Left lung (tissue), 4 donors: ENCODE measurements at regions not wholly inside any gene's neighbourhood (a gene's known extent, or its start where the extent isn't known, plus 50 kb on each side); places are given as distances from the start of the nearest gene placed in this dataset.

Experiments
- ATAC-seq: fragments of 200-7000 bp; cut with Tn5 transposase; one replicate; pipeline ENCODE4 v1.9.1; 2020; ENCODE audit warnings: moderate library complexity
- DNase-seq, 4 donors: peaks; one replicate each; pipeline ENCODE4 v3.0.0-alpha.2; 2013 to 2020
- H3K27ac ChIP-seq, 2 donors: fragments of 200-600 bp; sonication (generic) in 1 of 2; one replicate each; pipeline versions ENCODE4 v1.5.0 to v1.8.0; 2020 to 2021
- H3K27me3 ChIP-seq, 2 donors: fragments of 200-600 bp; sonication (generic) in 1 of 2; one replicate each; pipeline versions ENCODE4 v1.5.0 to v1.8.0; 2020 to 2021
- H3K36me3 ChIP-seq, 2 donors: fragments of 200-600 bp; sonication (generic) in 1 of 2; one replicate each; pipeline versions ENCODE4 v1.5.0 to v1.8.0; 2020 to 2021
- H3K4me1 ChIP-seq, 2 donors: fragments of 200-600 bp; one replicate each; pipeline ENCODE4 v1.8.0; 2021
- H3K4me3 ChIP-seq, 2 donors: fragments of 200-600 bp; sonication (generic) in 1 of 2; one replicate each; pipeline versions ENCODE4 v1.5.0 to v1.8.0; 2020 to 2021; ENCODE audit warnings: mild to moderate bottlenecking in 1 of 2
- H3K9me3 ChIP-seq, 2 donors: fragments of 200-600 bp; sonication (generic) in 1 of 2; one replicate each; pipeline versions ENCODE4 v1.5.0 to v1.8.0; 2020 to 2021
- intact Hi-C, 2 donors: fragments of 100-400 bp; cut with DNase I; formaldehyde crosslinking; loops; one replicate each; pipeline versions ENCODE4 v1.11.2 to v1.14.2; 2022
- TF ChIP-seq, protein P1 (sequence below), 2 donors: fragments of 200-600 bp; sonication (generic) in 1 of 2; IDR thresholded peaks; one replicate each; pipeline versions ENCODE4 v1.5.0 to v1.8.0; 2021; ENCODE audit warnings: antibody characterized with exemption in 2 of 2
- donor health status: DM: no; HTN: yes; CAD: no.
- donor health status: DM: no; HTN: no; CAD: no.

DNA sequence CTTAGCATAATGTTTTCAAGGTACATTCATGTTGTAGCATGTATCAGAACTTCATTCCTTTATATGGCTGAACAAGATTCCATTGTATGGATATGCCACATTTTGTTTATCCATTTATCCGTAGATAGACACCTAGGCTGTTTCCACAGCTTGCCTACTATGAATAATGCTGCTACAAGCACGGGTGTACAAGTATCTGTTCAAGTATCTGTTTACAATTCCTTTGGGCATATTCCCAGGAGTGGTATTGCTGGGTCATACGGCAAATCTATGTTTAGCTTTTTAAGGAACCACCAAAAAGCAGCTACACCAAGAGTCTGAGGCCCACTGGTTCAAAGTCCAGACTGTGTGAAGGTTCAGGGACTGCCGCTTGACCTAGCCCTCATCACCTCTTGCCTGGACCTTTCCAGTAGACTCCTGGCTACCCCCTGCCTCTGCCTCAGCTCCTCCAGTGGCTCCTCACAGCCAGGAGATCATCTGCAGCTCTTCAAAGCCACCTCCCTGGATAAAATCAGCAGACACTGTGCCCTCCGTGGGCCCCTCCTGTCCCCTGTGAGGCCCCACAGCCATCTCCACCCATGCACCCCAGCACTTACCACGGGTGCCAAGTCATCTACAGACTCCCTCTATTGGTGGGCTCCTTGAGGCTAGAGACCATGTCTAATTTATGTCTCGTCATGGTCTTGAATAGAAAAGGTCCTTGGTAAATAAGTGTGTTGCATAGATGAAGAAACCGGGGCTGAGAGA is 160.3 kb downstream of the MN1 start:
- no peak for ATAC-seq
- TF ChIP-seq, protein P1, sequence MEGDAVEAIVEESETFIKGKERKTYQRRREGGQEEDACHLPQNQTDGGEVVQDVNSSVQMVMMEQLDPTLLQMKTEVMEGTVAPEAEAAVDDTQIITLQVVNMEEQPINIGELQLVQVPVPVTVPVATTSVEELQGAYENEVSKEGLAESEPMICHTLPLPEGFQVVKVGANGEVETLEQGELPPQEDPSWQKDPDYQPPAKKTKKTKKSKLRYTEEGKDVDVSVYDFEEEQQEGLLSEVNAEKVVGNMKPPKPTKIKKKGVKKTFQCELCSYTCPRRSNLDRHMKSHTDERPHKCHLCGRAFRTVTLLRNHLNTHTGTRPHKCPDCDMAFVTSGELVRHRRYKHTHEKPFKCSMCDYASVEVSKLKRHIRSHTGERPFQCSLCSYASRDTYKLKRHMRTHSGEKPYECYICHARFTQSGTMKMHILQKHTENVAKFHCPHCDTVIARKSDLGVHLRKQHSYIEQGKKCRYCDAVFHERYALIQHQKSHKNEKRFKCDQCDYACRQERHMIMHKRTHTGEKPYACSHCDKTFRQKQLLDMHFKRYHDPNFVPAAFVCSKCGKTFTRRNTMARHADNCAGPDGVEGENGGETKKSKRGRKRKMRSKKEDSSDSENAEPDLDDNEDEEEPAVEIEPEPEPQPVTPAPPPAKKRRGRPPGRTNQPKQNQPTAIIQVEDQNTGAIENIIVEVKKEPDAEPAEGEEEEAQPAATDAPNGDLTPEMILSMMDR (IDR thresholded peaks at IDR 0.05): no peak
- Histone ChIP-seq H3K27ac (no peak overlapping the region), H3K27me3 (peaks cover 0 to 8% of the 10 kb centered on the region in 2 donors), H3K9me3 (no peaks in the 10 kb centered on the region), H3K4me1 (no peaks in the 10 kb centered on the region), H3K36me3 (no peaks in the 10 kb centered on the region), H3K4me3 (no peak overlapping the region)
- DNase-seq: no peak
- intact Hi-C loops: no loop called here

DNA sequence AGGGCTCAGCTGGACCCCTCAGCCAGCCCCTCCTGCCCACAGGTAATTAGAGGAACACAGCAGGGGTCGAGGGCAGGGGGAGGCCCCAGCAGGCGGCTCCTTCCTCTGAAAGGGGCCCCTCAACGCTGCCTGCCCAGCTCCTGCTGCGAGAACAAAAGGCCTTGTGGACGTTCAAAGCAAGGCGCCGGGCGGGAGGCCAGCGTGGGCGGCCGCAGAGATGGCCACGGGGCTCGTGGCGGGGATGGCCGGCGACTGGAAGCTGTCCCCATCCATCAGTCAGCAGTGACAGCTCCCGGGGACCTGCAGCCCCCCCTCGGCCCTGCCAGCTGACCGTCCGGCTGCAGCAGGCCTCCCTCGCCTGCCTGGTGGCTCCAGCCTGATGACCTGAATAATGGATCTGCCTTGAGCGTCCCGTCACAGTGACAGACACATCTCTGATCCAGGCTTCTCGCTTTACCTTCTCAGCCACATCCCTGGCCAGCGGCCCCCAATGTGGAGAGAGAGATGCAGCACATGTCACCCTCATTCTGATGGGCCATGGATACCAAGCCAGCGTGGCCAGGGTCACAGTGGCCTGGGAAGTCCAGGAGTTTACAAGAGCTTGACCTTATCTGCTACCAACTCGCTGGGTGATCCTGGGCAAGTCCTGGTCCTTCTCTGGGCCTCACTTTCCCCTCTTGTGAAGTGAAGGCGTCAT is 159.3 kb downstream of the MN1 start:
- intact Hi-C loops: no loop called here
- TF ChIP-seq, protein P1 (IDR thresholded peaks at IDR 0.05): no peak
- no peaks in the 10 kb centered on the region for H3K36me3 ChIP-seq
- no peaks in the 10 kb centered on the region for H3K9me3 ChIP-seq
- no peak overlapping the region for H3K27ac ChIP-seq
- no peak overlapping the region for H3K4me3 ChIP-seq
- H3K4me1 ChIP-seq: no peaks in the 10 kb centered on the region
- DNase-seq (no peak), ATAC-seq (no peak)
- H3K27me3 ChIP-seq: peaks cover 0 to 8% of the 10 kb centered on the region in 2 donors

DNA sequence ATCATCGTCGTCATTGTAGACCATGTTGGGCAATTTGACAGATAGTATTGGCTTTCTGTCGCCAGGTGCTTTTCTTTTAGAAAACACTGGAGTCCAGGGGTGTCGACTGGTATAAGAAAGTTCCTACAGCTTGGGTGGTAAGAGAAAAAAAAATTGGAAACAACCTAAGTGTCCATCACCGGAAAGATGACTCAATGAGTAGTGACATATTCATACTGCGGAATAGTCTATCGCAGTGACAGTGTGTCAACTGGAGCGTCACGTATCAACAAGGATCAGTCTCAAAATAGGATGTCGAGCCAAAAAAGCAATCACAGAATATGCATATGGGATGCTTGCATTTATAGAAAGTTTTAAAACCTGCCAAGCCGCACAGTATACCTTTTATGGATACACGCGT is 157.6 kb downstream of the MN1 start:
- no peak for ATAC-seq
- intact Hi-C loops: no loop called here
- no peaks in the 10 kb centered on the region for H3K4me1 ChIP-seq
- no peak overlapping the region for H3K4me3 ChIP-seq
- H3K27me3 ChIP-seq: peaks cover 0 to 8% of the 10 kb centered on the region in 2 donors
- TF ChIP-seq, protein P1 (IDR thresholded peaks at IDR 0.05): no peak
- no peak for DNase-seq
- no peak overlapping the region for H3K27ac ChIP-seq
- H3K9me3 ChIP-seq: no peaks in the 10 kb centered on the region
- H3K36me3 ChIP-seq: no peaks in the 10 kb centered on the region

DNA sequence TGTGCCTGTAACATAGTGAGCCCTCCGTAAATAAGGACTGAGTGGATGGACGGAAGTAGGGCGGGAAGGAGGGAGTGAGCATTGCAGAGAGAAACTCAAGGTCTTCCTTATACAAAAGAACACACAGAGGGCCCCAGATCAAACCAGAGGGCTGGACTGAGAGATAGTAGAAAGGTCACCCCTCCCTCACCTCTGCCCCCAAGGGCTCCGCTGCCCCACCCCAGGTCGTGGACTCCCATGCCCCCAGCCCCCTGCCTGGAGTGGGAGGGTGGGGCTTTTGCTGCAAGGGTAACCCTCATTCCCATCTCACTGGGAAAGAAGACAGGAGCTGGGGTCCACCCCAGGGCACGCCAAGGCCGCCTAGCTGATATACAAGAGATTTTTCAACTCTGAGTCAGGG is 157.0 kb downstream of the MN1 start:
- Histone ChIP-seq H3K27me3 (peaks cover 0 to 8% of the 10 kb centered on the region in 2 donors), H3K4me3 (no peak overlapping the region), H3K4me1 (no peaks in the 10 kb centered on the region), H3K27ac (no peak overlapping the region), H3K36me3 (no peaks in the 10 kb centered on the region), H3K9me3 (no peaks in the 10 kb centered on the region)
- intact Hi-C loops: no loop called here
- ATAC-seq: no peak
- TF ChIP-seq, protein P1 (IDR thresholded peaks at IDR 0.05): no peak
- DNase-seq: no peak

DNA sequence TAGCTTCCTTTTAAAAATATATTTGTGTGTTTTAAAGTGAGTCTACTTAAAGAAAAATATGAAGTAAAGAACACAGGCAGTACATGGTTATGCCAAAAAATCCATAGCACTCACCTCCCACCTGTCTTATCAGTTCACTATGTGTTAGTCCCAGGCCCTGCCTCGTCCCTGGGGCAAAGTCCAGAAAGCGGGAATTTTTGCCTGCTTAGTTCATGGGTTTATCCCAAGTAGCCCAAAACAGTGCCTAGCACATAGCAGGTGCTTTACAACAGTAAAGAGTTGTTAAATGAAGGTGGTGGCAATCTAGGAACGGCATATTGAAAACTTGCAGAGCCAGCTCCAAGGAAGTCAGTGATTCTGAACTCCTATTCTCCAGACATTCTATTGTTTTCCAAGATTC is 154.0 kb downstream of the MN1 start:
- TF ChIP-seq, protein P1 (IDR thresholded peaks at IDR 0.05): no peak
- Histone ChIP-seq H3K36me3 (no peaks in the 10 kb centered on the region), H3K9me3 (no peaks in the 10 kb centered on the region), H3K27ac (no peak overlapping the region), H3K4me3 (no peak overlapping the region), H3K27me3 (peaks cover 0 to under 1% of the 10 kb centered on the region in 2 donors), H3K4me1 (no peaks in the 10 kb centered on the region)
- no peak for ATAC-seq
- DNase-seq: no peak
- intact Hi-C loops: no loop called here
